Keratinocyte (primary cell): ENCODE measurements at regions not wholly inside any gene's neighbourhood (a gene's known extent, or its start where the extent isn't known, plus 50 kb on each side); places are given as distances from the start of the nearest gene placed in this dataset.

Source experiments
- EZH2 ChIP-seq: IDR thresholded peaks from one replicate; pipeline ENCODE4 v1.6.1; 2012; ENCODE audit warnings: inconsistent platforms, mild to moderate bottlenecking, low read length, moderate library complexity
- TF ChIP-seq, protein P1 (sequence below), 3 experiments: IDR thresholded peaks in 1 of 3; conservative IDR thresholded peaks in 1 of 3; optimal IDR thresholded peaks in 1 of 3; 2 replicates in 2 of 3; 3 replicates in 1 of 3; pipeline versions ENCODE3 to v1.5.1; 2011; ENCODE audit warnings: low read length in 3 of 3, mild to moderate bottlenecking in 3 of 3, moderate library complexity in 2 of 3, control low read depth in 1 of 3, inconsistent platforms in 1 of 3; ENCODE audit not compliant: insufficient read depth in 2 of 3; ENCODE audit errors: extremely low read depth in 1 of 3

DNA sequence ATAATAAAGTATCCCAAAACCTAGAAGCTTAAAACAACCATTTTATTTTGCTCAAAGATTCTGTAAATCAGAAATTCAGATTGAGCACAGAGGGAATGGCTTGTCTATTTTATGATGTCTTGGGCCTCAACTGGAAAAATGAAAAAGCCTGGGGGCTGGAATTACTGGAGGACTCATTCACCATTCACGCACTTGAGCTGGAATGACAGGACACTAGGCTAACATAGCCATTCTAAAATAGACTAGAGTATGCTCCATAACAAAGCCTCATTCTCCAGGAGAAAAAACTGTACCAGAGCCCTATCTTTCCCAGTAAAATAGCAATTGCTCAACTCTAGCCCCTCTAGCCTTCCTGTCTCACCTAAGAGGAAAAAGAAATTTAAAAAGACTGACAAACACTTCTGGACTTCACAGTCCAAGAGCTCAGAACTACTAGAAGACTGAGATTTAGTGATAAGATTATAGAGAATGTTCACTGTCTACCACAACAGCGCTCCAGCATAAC is 145.4 kb upstream of the BTBD3 start:
- no peak for TF ChIP-seq EZH2
- TF ChIP-seq, protein P1, sequence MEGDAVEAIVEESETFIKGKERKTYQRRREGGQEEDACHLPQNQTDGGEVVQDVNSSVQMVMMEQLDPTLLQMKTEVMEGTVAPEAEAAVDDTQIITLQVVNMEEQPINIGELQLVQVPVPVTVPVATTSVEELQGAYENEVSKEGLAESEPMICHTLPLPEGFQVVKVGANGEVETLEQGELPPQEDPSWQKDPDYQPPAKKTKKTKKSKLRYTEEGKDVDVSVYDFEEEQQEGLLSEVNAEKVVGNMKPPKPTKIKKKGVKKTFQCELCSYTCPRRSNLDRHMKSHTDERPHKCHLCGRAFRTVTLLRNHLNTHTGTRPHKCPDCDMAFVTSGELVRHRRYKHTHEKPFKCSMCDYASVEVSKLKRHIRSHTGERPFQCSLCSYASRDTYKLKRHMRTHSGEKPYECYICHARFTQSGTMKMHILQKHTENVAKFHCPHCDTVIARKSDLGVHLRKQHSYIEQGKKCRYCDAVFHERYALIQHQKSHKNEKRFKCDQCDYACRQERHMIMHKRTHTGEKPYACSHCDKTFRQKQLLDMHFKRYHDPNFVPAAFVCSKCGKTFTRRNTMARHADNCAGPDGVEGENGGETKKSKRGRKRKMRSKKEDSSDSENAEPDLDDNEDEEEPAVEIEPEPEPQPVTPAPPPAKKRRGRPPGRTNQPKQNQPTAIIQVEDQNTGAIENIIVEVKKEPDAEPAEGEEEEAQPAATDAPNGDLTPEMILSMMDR (optimal IDR thresholded peaks at IDR 0.05 in 1 of 3, IDR thresholded peaks at IDR 0.05 in 1 of 3, conservative IDR thresholded peaks at IDR 0.05 in 1 of 3; ENCODE audit: extremely low read depth in 1 of 3, insufficient read depth in 2 of 3, low read length in 3 of 3) = no peak
